Natural killer cell (primary cell): ENCODE measurements at regions not wholly inside any gene's neighbourhood (a gene's known extent, or its start where the extent isn't known, plus 50 kb on each side); places are given as distances from the start of the nearest gene placed in this dataset.
"Not testable (repeated sequence)": the region's sequence is repeated elsewhere in the genome, so short reads cannot be mapped to it uniquely, and the experiment has no call there.

Source experiments
- ATAC-seq, 3 donors: fragments of 150-1000 bp in 2 of 3; fragments of 200-7000 bp in 1 of 3; cut with Tn5 transposase; 1 replicate in 1 of 3; 2 replicates in 2 of 3; pipeline ENCODE4 v1.10.0; 2021; ENCODE audit warnings: mild to moderate bottlenecking in 2 of 3, moderate library complexity in 2 of 3
- DNase-seq, 2 donors: peaks; one replicate each; pipeline versions ENCODE4 v3.0.0 to v3.0.0-alpha.2; 2013 to 2021; ENCODE audit warnings: mixed read lengths in 1 of 2
- H3K27ac ChIP-seq: one replicate; pipeline ENCODE4 v1.5.1; 2013; ENCODE audit warnings: mild to moderate bottlenecking, low read length
- H3K27me3 ChIP-seq: one replicate; pipeline ENCODE4 v1.6.1; 2013; ENCODE audit warnings: low read length; ENCODE audit not compliant: control insufficient read depth, insufficient read depth
- H3K36me3 ChIP-seq: one replicate; pipeline ENCODE4 v1.6.1; 2013; ENCODE audit warnings: low read length; ENCODE audit not compliant: control insufficient read depth, insufficient read depth
- H3K4me1 ChIP-seq: one replicate; pipeline ENCODE4 v1.6.1; 2013; ENCODE audit warnings: low read length; ENCODE audit not compliant: control insufficient read depth, insufficient read depth
- H3K4me3 ChIP-seq: one replicate; pipeline ENCODE4 v1.5.1; 2013; ENCODE audit warnings: low read length
- H3K9me3 ChIP-seq: one replicate; pipeline ENCODE4 v1.6.1; 2013; ENCODE audit warnings: low read length; ENCODE audit not compliant: control insufficient read depth, insufficient read depth
- H3K27ac Mint-ChIP-seq, 2 donors: one replicate each; pipeline ENCODE4 v1.8.0; 2022; ENCODE audit warnings: mild to moderate bottlenecking in 2 of 2, mixed read lengths in 2 of 2, moderate library complexity in 1 of 2
- H3K27me3 Mint-ChIP-seq, 2 donors: one replicate each; pipeline ENCODE4 v1.8.0; 2022; ENCODE audit warnings: low read depth in 2 of 2, mixed read lengths in 2 of 2
- H3K36me3 Mint-ChIP-seq: one replicate; pipeline ENCODE4 v1.8.0; 2022; ENCODE audit warnings: mixed read lengths
- H3K4me1 Mint-ChIP-seq, 2 donors: one replicate each; pipeline ENCODE4 v1.8.0; 2022; ENCODE audit warnings: mixed read lengths in 2 of 2
- H3K4me3 Mint-ChIP-seq: one replicate; pipeline ENCODE4 v1.8.0; 2022; ENCODE audit warnings: mild to moderate bottlenecking, moderate library complexity, mixed read lengths
- H3K9me3 Mint-ChIP-seq, 2 donors: one replicate each; pipeline ENCODE4 v1.8.0; 2022; ENCODE audit warnings: mixed read lengths in 2 of 2
- WGBS: methylation state at CpG from one replicate; pipeline ENCODE4 v1.1.7; 2013; ENCODE audit warnings: missing lambda C conversion rate; ENCODE audit not compliant: insufficient coverage; 5-methylcytosine and 5-hydroxymethylcytosine counted together
- intact Hi-C: fragments of 100-400 bp; cut with micrococcal nuclease; formaldehyde crosslinking; loops from one replicate; pipeline ENCODE4 v1.14.2; 2022
- TF ChIP-seq, protein P1 (sequence below): fragments of 200-600 bp; IDR thresholded peaks from one replicate; pipeline ENCODE4 v1.8.0; 2022; ENCODE audit warnings: antibody characterized with exemption

DNA sequence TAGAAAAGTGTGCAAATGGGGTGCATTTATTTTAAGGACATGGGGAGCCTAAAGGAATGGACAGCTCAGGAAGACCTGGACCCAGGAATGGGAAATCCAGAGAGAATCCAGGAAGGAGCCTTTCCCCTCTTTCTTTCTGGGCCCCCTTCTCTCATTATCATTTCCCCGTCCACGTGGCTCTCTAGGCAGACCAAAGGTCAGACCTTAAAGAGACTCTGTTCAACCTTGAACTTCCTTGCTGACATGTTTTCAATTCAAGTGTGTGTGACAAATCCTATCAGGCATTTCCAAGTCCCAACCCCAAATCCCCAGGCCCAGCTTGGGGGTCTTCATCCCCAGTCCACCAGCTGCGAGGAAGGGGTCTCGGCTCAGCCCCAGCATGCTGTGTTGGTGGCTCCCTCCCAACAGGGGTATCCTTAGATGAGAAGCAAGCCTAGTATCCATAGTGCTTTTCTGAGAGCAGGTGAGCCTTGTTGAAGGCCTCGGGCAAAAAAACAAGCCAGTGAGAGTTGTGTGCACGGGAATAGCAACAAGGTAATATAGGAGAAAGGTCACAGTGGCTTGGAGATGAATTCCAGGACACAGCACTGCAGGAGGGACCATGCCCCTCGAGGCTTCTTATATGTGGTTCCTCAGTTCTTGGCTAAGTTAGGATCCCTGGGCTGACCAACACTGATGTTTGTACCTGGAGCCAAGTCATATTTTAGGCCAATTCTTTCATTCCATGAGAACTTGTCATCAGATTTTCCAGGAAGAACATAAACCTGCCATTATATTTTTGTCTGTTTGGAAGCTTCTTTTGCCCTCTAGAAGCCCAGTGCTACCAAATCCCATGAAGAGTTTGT lies 130.0 kb downstream of the ASB7 start:
- no peak for ATAC-seq
- H3K4me1 ChIP-seq: no peaks in the 10 kb centered on the region
- intact Hi-C loops: no loop called here
- Mint-ChIP-seq H3K27me3 (peaks cover 0 to 5% of the 10 kb centered on the region in 2 donors), H3K27ac (no peak overlapping the region), H3K4me1 (no peaks in the 10 kb centered on the region), H3K4me3 (no peak overlapping the region), H3K9me3 (no peaks in the 10 kb centered on the region), H3K36me3 (no peaks in the 10 kb centered on the region)
- H3K4me3 ChIP-seq: no peak overlapping the region
- H3K9me3 ChIP-seq: no peaks in the 10 kb centered on the region
- TF ChIP-seq, protein P1, sequence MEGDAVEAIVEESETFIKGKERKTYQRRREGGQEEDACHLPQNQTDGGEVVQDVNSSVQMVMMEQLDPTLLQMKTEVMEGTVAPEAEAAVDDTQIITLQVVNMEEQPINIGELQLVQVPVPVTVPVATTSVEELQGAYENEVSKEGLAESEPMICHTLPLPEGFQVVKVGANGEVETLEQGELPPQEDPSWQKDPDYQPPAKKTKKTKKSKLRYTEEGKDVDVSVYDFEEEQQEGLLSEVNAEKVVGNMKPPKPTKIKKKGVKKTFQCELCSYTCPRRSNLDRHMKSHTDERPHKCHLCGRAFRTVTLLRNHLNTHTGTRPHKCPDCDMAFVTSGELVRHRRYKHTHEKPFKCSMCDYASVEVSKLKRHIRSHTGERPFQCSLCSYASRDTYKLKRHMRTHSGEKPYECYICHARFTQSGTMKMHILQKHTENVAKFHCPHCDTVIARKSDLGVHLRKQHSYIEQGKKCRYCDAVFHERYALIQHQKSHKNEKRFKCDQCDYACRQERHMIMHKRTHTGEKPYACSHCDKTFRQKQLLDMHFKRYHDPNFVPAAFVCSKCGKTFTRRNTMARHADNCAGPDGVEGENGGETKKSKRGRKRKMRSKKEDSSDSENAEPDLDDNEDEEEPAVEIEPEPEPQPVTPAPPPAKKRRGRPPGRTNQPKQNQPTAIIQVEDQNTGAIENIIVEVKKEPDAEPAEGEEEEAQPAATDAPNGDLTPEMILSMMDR: no peak
- no peaks in the 10 kb centered on the region for H3K36me3 ChIP-seq
- 63% methylated on average over 7 of the region's 7 CpGs for WGBS
- H3K27ac ChIP-seq: no peak overlapping the region
- no peaks in the 10 kb centered on the region for H3K27me3 ChIP-seq
- DNase-seq: no peak

DNA sequence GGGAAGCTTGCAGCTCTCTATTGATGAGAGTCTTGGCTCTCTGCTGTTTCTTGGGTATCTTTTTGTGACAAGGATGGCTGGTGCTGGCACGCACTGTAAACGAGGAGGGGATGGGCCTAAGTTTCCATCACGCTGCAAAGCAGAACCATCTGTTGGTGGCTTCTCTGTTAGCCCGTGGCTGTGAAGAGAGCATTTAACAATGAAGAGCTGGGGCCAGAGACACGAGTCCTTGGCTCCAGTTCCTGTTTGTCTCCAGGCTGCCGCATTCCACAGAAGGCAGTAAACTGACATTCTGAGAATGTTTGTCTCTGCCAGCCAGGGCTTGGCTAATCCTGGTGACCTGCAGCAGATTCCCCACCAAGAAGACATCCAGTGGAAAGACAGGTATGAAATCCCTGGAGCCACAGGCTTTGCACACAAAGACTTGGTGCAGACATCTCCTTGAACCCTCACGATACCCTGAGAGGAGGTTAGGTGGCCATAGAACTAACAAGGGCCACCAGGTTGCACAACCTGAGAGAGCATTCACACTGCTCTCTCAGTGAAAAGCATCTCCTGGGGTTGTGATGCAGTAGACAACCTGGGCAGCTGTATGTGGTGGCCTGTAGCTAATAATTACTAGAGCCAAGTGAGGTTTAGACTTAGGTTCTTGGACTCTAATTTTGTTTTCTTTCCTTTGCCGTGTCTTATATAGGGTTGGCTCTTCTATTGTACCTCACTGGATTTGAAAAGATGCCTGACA lies 130.9 kb downstream of the ASB7 start:
- Mint-ChIP-seq H3K27ac (no peak overlapping the region), H3K36me3 (no peaks in the 10 kb centered on the region), H3K27me3 (peaks cover 0 to 3% of the 10 kb centered on the region in 2 donors), H3K9me3 (no peaks in the 10 kb centered on the region), H3K4me1 (no peaks in the 10 kb centered on the region), H3K4me3 (no peak overlapping the region)
- no peak for ATAC-seq
- H3K36me3 ChIP-seq: no peaks in the 10 kb centered on the region
- H3K4me1 ChIP-seq: no peaks in the 10 kb centered on the region
- TF ChIP-seq, protein P1: no peak
- no peak for DNase-seq
- H3K4me3 ChIP-seq: no peak overlapping the region
- H3K9me3 ChIP-seq: no peaks in the 10 kb centered on the region
- H3K27ac ChIP-seq: no peak overlapping the region
- 59% methylated on average over 7 of the region's 8 CpGs for WGBS
- intact Hi-C loops: no loop called here
- H3K27me3 ChIP-seq: no peaks in the 10 kb centered on the region

DNA sequence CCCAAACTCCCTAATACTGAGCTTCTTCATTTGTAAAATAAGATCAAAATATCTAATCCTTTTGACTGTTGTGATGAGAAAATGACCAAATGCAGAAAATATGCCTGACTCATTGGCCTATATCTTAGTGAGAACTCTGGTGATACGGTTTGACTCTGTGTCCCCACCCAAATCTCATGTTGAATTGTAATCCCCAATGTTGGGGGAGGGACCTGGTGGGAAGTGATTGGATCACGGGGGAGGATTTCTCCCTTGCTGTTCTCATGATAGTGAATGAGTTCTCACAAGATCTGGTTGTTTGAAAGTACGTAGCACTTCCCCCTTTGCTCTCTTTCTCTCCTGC lies 131.4 kb downstream of the ASB7 start:
- H3K4me3 Mint-ChIP-seq: not testable (repeated sequence)

DNA sequence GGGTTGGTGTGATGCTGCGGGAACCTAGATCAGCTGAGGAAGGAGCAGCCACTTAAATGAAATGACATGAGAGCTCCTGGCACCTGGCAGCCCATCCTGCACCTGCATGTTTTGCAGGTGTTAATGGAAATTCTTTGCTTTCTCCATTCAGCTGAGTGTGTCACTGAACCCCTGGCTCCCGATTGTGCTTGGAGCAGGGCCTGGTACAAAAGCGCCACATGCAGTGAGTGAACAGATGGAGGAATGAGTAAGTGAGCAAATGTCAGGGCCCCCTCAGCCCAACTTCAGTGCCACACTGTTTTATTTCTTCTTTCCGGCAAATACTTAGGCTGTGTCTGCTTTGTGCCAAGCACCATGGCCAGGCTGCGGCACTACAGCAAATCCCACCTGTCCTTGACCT lies 132.2 kb downstream of the ASB7 start:
- no peak overlapping the region for H3K27ac Mint-ChIP-seq
- H3K27me3 Mint-ChIP-seq: no peaks in the 10 kb centered on the region
- Histone ChIP-seq H3K9me3 (no peaks in the 10 kb centered on the region), H3K36me3 (no peaks in the 10 kb centered on the region), H3K27me3 (no peaks in the 10 kb centered on the region), H3K4me3 (no peak overlapping the region), H3K27ac (no peak overlapping the region), H3K4me1 (no peaks in the 10 kb centered on the region)
- intact Hi-C loops: no loop called here
- no peaks in the 10 kb centered on the region for H3K36me3 Mint-ChIP-seq
- no peaks in the 10 kb centered on the region for H3K9me3 Mint-ChIP-seq
- TF ChIP-seq, protein P1: no peak
- WGBS: 95% methylated on average over 5 of the region's 5 CpGs
- no peak overlapping the region for H3K4me3 Mint-ChIP-seq
- no peaks in the 10 kb centered on the region for H3K4me1 Mint-ChIP-seq
- DNase-seq (no peak), ATAC-seq (no peak)

More for the DNA sequence above, 131.4 kb downstream of the ASB7 start:
- H3K4me1 ChIP-seq, H3K9me3 ChIP-seq, H3K4me1 Mint-ChIP-seq, H3K36me3 Mint-ChIP-seq, H3K27ac Mint-ChIP-seq, H3K4me3 ChIP-seq, DNase-seq, H3K27ac ChIP-seq, H3K36me3 ChIP-seq, intact Hi-C loops, H3K27me3 Mint-ChIP-seq, ATAC-seq, H3K9me3 Mint-ChIP-seq, H3K27me3 ChIP-seq: not testable (repeated sequence)
- whole genome bisulfite sequencing: 100% methylated on average over 2 of the region's 3 CpGs
